Stimulated activated CD8-positive, alpha-beta memory T cell treated with anti-CD3 and anti-CD28 coated beads, Interleukin-2, amount 100 ng/mL, for 1 hour (primary cell): ENCODE measurements at regions not wholly inside any gene's neighbourhood (a gene's known extent, or its start where the extent isn't known, plus 50 kb on each side); places are given as distances from the start of the nearest gene placed in this dataset.
"Not testable (repeated sequence)": the region's sequence is repeated elsewhere in the genome, so short reads cannot be mapped to it uniquely, and the experiment has no call there.

Source experiments
- DNase-seq, 2 donors: peaks; one replicate each; pipeline ENCODE4 v3.0.0-alpha.2; 2020; ENCODE audit warnings: low read depth in 2 of 2

DNA sequence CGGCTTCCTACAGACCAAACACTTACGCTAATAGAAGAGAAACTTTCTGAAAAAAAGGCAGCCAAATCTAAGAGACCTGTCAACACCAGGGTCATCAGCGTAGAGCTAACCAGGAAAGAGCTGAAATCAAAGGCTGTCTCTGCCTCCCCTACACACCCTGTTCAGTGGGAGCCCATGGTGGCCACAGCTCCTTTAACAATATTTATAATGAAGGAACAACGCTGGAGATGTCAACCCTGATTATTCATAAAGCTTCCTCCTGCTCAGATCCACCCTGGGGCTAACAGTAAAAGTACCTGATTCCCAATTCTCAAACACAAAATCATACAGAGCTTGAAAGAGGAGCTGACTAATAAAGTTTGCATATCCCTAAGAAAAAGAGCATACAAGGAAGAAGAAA, 133.7 kb downstream of the ANXA2 start:
- no peak for DNase-seq

DNA sequence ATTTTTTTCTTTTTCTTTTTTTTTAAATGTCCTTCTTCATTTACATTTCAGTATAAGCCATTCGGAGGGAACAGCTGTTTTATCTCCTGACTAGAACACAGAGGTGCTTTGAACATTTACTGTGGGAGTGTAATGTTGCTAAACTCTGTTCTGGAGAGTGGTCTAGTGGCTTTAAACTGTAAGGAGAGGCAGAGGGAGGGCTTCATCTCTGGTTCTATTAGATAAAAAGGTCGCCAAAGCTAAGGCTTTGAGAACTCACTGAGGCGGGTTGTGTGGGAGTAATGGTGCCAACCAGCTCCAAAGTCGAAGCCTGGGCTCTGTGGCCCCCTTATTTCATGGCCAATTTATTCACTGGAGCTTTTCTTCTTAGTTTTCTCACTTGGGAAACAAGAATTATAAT, 133.2 kb downstream of the ANXA2 start:
- no peak for DNase-seq

DNA sequence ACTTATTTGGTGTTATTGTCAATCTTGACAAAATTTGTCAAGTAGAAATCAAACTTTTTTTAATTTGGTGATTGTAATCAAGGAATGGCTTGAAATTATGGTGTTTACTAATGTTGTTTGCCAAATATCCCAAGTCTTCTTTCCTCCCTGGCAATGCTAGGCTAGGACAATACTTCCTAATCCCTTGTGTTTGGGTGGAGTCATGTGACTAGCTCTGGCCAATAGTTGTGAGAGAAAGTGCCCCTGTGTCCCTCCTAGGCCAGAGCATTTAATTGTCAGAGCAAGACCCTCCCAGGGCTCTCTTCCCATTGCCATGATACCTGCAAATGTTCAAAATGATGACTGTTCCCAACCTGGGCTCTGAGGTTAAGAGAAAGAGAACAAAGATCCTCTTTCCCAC, 132.7 kb downstream of the ANXA2 start:
- no peak for DNase-seq

DNA sequence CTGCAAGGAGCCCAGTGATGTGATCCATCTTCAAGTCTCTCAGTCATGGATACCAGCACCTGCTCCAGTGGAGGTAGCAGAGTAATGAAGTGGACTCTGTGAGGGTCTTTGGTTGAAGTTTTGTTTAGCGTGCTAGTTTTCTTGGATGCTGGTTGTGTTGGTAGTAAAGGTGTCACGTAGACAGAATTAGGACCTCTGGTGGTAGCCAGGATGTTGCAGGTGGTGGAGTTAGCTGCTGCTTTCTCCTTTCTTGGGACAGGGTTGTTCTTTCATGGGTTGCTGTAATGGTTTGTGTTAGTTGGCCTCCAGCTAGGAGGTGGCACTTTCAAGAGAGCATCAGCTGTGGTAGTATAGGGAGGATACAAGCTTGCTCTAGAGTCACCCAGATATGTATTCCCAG, 125.2 kb downstream of the ANXA2 start:
- DNase-seq = no peak

DNA sequence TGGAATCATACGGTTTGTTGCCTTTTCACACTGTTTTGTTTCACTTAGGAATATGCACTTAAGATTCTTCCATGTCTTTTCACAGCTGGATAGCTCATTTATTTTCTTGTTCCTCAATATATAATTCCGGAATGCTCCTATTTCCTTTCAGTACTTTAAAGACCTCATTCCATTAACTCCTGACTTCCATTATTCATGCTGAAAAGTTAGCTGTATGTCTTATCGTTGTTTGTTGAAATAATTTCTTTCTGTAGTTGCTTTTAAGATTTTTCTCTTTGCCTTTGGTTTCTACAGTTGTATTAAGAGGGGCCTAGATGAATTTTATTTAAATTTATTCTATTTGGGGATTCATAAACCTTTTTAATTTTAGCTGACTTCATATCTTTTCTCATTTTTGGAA, 122.2 kb downstream of the ANXA2 start:
- DNase-seq = no peak

DNA sequence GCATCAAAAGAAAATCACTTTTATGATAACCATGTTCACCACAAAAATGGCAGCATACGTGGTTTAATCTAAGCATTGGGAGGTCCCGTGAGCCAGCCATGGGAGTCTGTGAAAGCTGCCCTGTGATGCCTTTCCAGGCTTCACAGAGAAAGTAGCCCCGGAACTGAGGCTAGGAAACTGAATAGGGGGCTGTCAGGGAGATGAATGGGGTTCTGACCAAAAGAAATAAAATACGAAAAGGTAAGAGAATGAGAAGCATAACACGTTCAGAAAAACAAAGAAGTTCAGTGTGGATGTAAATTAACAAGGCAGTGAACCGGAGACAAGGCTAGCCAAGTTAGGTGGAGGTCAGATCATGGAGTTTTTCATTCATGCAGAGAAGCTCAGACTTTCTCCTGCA, 118.9 kb downstream of the ANXA2 start:
- DNase-seq = no peak

DNA sequence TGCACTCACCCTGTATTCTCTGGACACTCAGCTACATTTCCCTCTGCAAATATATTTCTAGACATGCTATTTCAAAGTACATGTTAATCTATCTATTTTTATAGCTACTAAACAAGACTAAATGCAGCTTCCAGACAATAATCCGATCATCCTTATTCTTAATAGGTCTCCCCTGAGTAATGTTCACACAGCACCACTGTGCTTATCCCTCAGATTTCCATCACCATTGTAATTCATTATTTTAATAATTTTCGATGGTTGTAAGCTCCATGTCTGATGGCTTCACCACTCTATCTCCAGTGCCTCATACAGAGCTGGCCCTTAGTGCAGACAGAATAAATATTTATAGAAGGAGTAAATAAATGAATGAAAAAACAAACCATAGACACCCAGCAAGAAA, 117.5 kb downstream of the ANXA2 start:
- DNase-seq = no peak

DNA sequence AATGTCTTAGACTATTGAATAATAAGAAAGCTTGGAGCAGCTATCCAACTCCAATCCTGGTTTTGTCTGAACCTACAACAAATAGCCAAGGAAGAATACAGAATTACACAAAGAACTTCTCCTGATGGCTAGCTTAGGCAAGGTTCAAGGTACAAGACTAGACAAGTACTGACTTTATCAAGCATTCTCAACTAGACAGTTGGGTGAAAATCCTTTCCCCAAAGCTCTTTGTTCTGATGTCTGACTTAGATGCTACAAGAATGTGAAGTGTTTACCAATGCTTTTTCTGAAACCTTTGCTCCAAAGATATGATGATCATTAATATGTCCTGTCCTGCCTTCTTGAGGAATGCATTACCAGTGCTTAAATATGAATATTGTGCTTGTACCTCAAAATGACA, 113.8 kb downstream of the ANXA2 start:
- DNase-seq = no peak

DNA sequence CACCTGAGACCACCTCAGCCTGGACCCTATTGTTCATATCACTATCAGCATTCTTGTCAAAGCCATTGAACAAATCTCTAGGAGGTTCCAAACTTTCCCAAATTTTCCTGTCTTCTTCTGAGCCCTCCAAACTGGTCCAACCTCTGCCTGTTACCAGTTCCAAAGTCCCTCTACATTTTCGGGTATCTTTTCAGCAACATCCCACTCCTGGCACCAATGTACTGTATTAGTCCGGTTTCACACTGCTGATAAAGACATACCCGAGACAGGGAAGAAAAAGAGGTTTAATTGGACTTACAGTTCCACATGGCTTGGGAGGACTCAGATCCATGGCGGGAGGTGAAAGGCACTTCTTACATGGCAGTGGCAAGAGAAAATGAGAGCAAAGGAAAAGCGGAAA, 101.9 kb downstream of the ANXA2 start:
- not testable (repeated sequence) for DNase-seq

DNA sequence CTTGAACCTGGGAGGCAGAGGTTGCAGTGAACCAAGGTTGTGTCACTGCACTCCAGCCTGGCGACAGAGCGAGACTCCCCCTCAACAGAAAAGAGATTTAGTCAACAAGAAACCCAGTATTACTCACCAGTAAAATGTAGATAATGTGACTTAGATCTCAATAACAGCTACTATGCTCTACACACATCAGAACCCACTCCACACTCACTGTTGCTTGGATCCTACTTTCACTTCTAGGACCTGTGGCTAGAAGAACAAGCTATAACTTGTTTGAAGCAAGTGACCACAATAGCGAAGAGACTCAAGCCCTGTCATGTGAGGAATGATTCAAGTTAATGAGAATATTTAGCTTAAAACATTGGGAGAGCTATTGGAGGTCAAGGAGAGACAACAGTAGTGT, 100.7 kb downstream of the ANXA2 start:
- DNase-seq = no peak
